Choroid plexus epithelial cell (primary cell): ENCODE measurements at regions not wholly inside any gene's neighbourhood (a gene's known extent, or its start where the extent isn't known, plus 50 kb on each side); places are given as distances from the start of the nearest gene placed in this dataset.

Experiments
- DNase-seq: peaks from one replicate; pipeline ENCODE4 v3.0.0-alpha.2; 2010; ENCODE audit warnings: low read depth
- H3K4me3 ChIP-seq: 2 replicates; pipeline ENCODE4 v1.5.1; 2011; ENCODE audit warnings: low read depth, mild to moderate bottlenecking, control low read depth, low read length, moderate library complexity
- CTCF ChIP-seq: conservative IDR thresholded peaks from 2 replicates; pipeline ENCODE4 v1.5.1; 2011; ENCODE audit warnings: low read depth, mild to moderate bottlenecking, control low read depth, inconsistent platforms, low read length, moderate library complexity

DNA sequence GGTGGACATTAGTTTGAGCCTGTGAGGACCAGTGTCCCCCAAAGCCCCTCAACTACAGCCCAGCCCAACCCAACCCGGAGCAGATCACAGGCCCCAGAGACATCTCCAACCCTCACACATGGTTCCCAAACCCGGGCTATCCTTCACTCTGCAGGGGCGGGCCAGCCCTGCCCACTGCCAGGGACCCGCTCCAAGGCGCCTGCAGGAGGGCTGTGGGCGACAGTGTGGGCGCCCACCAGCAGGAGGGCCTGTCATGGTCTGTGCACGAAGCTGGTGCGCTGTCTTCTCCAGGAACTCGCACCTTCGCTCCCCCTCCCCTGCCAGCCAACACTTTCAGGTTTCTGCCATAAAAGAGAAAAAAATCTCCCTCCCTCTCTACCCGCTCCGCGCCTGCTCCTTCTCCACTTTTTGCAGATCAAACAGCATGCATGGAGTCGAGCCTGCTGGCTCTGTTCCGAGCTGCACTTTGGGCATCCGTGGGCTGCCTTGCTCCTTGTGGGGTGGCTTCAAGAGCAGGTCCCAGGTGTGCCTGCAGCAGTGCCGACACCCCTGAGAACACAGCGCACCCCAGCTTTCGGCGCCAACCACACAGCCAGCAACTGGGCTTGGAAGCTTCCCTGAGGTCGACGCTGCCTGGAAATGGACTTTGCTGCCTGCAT lies 133.7 kb upstream of the PPP1R26 start:
- TF ChIP-seq CTCF: no peak
- no peak overlapping the region for H3K4me3 ChIP-seq
- DNase-seq: no peak

GRCh38 chr9:135346438-135347050 lies 133.0 kb upstream of the PPP1R26 start:
- no peak for DNase-seq
- no peak for TF ChIP-seq CTCF
- no peak overlapping the region for H3K4me3 ChIP-seq

DNA sequence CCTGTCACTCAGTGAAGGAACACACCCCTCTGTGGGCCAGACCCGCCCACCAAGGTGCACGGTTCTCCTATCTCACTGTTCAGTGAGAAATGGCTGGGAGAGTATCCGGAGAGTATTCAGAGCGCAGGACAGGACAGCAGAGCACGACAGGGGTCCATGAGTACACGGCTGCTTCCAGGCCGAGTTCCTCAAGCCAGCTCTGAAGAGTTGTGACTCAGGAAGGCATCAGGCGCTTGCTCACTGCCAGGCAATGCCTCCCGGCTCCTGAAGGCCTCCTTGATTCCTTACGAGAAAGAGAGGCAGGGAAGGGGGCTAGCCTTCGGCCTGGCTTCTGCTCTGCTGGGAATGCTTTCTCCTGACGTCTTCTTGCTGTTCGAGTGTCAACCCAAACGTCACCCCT lies 132.1 kb upstream of the PPP1R26 start:
- TF ChIP-seq CTCF: no peak
- no peak overlapping the region for H3K4me3 ChIP-seq
- no peak for DNase-seq

GRCh38 chr9:135348076-135348787 lies 131.3 kb upstream of the PPP1R26 start:
- no peak for TF ChIP-seq CTCF
- no peak overlapping the region for H3K4me3 ChIP-seq
- no peak for DNase-seq

DNA sequence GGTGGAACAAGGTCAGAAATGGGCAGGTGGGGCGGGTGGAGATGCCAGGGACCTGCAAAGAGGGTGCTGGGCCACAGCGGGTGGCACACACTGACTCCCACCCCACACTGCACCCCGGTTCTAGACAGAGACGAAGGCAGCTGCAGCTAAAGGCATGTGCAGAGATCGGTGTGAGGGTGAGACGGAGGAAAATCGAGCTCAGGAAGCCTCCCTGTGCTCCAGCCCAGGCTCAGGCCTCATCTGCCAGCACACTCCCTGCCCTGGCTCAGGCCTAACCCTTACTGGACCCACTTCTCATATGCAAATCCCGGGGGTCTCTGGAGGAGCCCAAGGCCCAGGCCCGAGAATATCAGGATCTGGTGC lies 130.8 kb upstream of the PPP1R26 start:
- H3K4me3 ChIP-seq: no peak overlapping the region
- TF ChIP-seq CTCF: no peak
- no peak for DNase-seq

DNA sequence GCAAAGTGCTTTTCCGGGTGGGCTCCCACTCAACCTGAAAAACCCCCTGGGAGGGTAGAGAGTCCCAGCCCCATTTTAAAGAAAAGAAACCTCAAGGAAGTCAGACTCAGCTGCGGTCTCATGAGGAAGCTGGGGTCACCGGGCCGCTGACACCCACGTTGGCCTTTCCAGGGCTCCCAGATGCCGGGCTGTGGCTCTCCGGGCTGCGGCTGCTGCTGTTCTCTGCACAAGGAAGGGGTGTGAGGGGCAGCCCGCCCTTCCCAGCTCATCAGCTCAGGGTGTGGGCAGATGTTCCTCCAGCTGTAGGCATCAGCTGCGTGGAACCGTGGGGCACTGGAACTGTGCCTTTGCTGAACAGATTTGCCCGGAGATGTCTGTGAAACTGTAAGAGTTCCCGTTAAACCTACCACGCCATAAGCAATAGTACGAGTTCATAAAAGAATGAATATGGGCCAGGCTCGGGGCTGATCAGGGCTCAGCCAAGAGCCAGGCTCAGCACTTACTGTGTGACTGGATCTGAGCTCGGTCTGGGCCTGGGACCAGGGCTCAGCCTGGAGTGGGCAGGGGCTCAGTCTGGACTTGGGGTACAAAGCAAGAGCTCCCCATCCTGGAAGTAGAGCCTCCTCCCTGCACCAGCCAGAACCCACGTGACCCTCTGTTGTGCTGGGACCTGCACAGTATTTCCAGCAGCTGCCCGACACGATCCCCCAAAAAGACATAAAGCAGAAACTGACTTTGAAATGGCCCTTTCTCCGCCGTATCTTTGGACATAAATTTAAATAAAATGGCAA lies 130.2 kb upstream of the PPP1R26 start:
- no peak for DNase-seq
- H3K4me3 ChIP-seq: no peak overlapping the region
- no peak for TF ChIP-seq CTCF
